GM23338 (cell line): ENCODE measurements at regions not wholly inside any gene's neighbourhood (a gene's known extent, or its start where the extent isn't known, plus 50 kb on each side); places are given as distances from the start of the nearest gene placed in this dataset.

Experiments
- ATAC-seq: fragments of 200-7000 bp; cut with Tn5 transposase; 3 replicates; pipeline ENCODE4 v1.9.1; 2020
- DNase-seq: peaks from one replicate; pipeline ENCODE4 v3.0.0-alpha.2; 2015; ENCODE audit warnings: low spot score
- H2AFZ ChIP-seq: fragments of 200-600 bp; sonication (generic); 2 replicates; pipeline ENCODE4 v1.8.0; 2016; ENCODE audit warnings: antibody characterized with exemption, mild to moderate bottlenecking, moderate library complexity
- H3F3A ChIP-seq: fragments of 200-600 bp; sonication (generic); replicated peaks from 2 replicates; pipeline ENCODE4 v1.8.0; 2017; ENCODE audit warnings: antibody characterized with exemption, mixed run types, low read depth
- H3K27ac ChIP-seq: fragments of 200-600 bp; sonication (generic); 2 replicates; pipeline ENCODE4 v1.6.1; 2016; ENCODE audit warnings: low read depth
- H3K27me3 ChIP-seq: fragments of 200-600 bp; sonication (generic); 2 replicates; pipeline ENCODE4 v1.8.0; 2016; ENCODE audit warnings: mild to moderate bottlenecking, mixed run types, moderate library complexity; ENCODE audit not compliant: insufficient read depth
- H3K36me3 ChIP-seq: fragments of 200-600 bp; sonication (generic); 2 replicates; pipeline ENCODE4 v1.8.0; 2016; ENCODE audit warnings: mild to moderate bottlenecking; ENCODE audit not compliant: insufficient read depth
- H3K4me1 ChIP-seq: fragments of 200-600 bp; sonication (generic); 2 replicates; pipeline ENCODE4 v1.8.0; 2016; ENCODE audit warnings: mild to moderate bottlenecking, moderate library complexity; ENCODE audit not compliant: insufficient read depth
- H3K4me2 ChIP-seq: fragments of 200-600 bp; sonication (generic); 2 replicates; pipeline ENCODE4 v1.7.1; 2017; ENCODE audit warnings: mixed run types
- H3K4me3 ChIP-seq: fragments of 200-600 bp; sonication (generic); 2 replicates; pipeline ENCODE4 v1.6.1; 2016; ENCODE audit warnings: mixed run types
- H3K79me2 ChIP-seq: fragments of 200-600 bp; sonication (generic); replicated peaks from 2 replicates; pipeline ENCODE4 v1.8.0; 2017; ENCODE audit warnings: mild to moderate bottlenecking; ENCODE audit not compliant: insufficient read depth
- H3K9me2 ChIP-seq: fragments of 200-600 bp; sonication (generic); 2 replicates; pipeline ENCODE4 v1.8.0; 2017; ENCODE audit not compliant: insufficient read depth
- H4K20me1 ChIP-seq: fragments of 200-600 bp; sonication (generic); replicated peaks from 2 replicates; pipeline ENCODE4 v1.8.0; 2017; ENCODE audit warnings: mild to moderate bottlenecking; ENCODE audit not compliant: insufficient read depth
- H3K27ac Mint-ChIP-seq: 2 replicates; pipeline ENCODE4 v1.8.0; 2020; ENCODE audit warnings: inconsistent platforms, mild to moderate bottlenecking, moderate library complexity, mixed read lengths
- H3K27me3 Mint-ChIP-seq: 3 replicates; pipeline ENCODE4 v1.8.0; 2022; ENCODE audit warnings: low read depth, mild to moderate bottlenecking, moderate library complexity, mixed read lengths, inconsistent platforms; ENCODE audit not compliant: insufficient read depth, poor library complexity
- H3K36me3 Mint-ChIP-seq: 3 replicates; pipeline ENCODE4 v1.8.0; 2021; ENCODE audit warnings: low read depth, mild to moderate bottlenecking, inconsistent platforms, moderate library complexity, mixed read lengths
- H3K4me1 Mint-ChIP-seq: 3 replicates; pipeline ENCODE4 v1.8.0; 2020; ENCODE audit warnings: mild to moderate bottlenecking, inconsistent platforms, mixed read lengths
- H3K4me3 Mint-ChIP-seq: 3 replicates; pipeline ENCODE4 v1.8.0; 2021; ENCODE audit warnings: moderate library complexity, mild to moderate bottlenecking, inconsistent platforms, mixed read lengths
- H3K9me3 Mint-ChIP-seq: 3 replicates; pipeline ENCODE4 v1.8.0; 2020; ENCODE audit warnings: moderate library complexity, mild to moderate bottlenecking, inconsistent platforms, mixed read lengths
- CREB1 ChIP-seq: fragments of 250-450 bp; sonication (Bioruptor Pico); IDR thresholded peaks from 2 replicates; pipeline ENCODE4 v1.5.0; 2020; ENCODE audit warnings: low read depth, mild to moderate bottlenecking, moderate library complexity
- CTCF ChIP-seq, 2 experiments: fragments of 200-600 bp in 1 of 2; sonication (generic) in 1 of 2; conservative IDR thresholded peaks; 2 replicates each; pipeline versions ENCODE4 v1.5.1 to v1.6.1; 2016 to 2017; ENCODE audit warnings: antibody characterized with exemption in 2 of 2, low read depth in 2 of 2, mild to moderate bottlenecking in 2 of 2, moderate library complexity in 1 of 2
- ETS1 ChIP-seq: IDR thresholded peaks from 2 replicates; pipeline ENCODE4 v1.6.1; 2016; ENCODE audit warnings: antibody characterized with exemption
- EZH2 ChIP-seq: fragments of 200-600 bp; sonication (generic); IDR thresholded peaks from one replicate; pipeline ENCODE4 v1.8.0; 2017; ENCODE audit warnings: antibody characterized with exemption, mild to moderate bottlenecking, low read depth; ENCODE audit not compliant: unreplicated experiment
- EZH2phosphoT487 ChIP-seq: fragments of 200-600 bp; sonication (generic); IDR thresholded peaks from one replicate; pipeline ENCODE4 v1.8.1; 2018; ENCODE audit warnings: antibody characterized with exemption; ENCODE audit not compliant: unreplicated experiment
- JUNB ChIP-seq: IDR thresholded peaks from one replicate; pipeline ENCODE4 v1.6.1; 2016; ENCODE audit warnings: antibody characterized with exemption; ENCODE audit not compliant: unreplicated experiment
- NANOG ChIP-seq: IDR thresholded peaks from 2 replicates; pipeline ENCODE4 v1.6.1; 2016; ENCODE audit warnings: antibody characterized with exemption, borderline replicate concordance
- POLR2AphosphoS5 ChIP-seq: IDR thresholded peaks from 2 replicates; pipeline ENCODE4 v1.6.1; 2016; ENCODE audit warnings: antibody characterized with exemption, low read depth
- REST ChIP-seq: IDR thresholded peaks from one replicate; pipeline ENCODE4 v1.6.1; 2018; ENCODE audit warnings: antibody characterized with exemption; ENCODE audit not compliant: unreplicated experiment
- STAT1 ChIP-seq: IDR thresholded peaks from one replicate; pipeline ENCODE4 v1.6.1; 2016; ENCODE audit warnings: antibody characterized with exemption; ENCODE audit not compliant: unreplicated experiment
- ZNF114 ChIP-seq: fragments of 250-450 bp; sonication (Bioruptor Pico); IDR thresholded peaks from 2 replicates; pipeline ENCODE4 v1.5.0; 2020; ENCODE audit warnings: mild to moderate bottlenecking, moderate library complexity
- ZNF331 ChIP-seq: fragments of 250-450 bp; sonication (Bioruptor Pico); IDR thresholded peaks from 2 replicates; pipeline ENCODE4 v1.5.0; 2020; ENCODE audit warnings: low read depth, mild to moderate bottlenecking, moderate library complexity
- ZNF462 ChIP-seq: fragments of 250-450 bp; sonication (Bioruptor Pico); IDR thresholded peaks from 2 replicates; pipeline ENCODE4 v1.5.0; 2020; ENCODE audit warnings: mild to moderate bottlenecking, moderate library complexity

- H3K27me3 ChIP-seq: no peaks in the 10 kb centered on the region
- no peaks in the 10 kb centered on the region for H3F3A ChIP-seq
- H3K4me3 ChIP-seq: no peak overlapping the region
- Mint-ChIP-seq H3K36me3 (no peaks in the 10 kb centered on the region), H3K4me1 (peaks cover 12% of the 10 kb centered on the region), H3K27ac (no peak overlapping the region), H3K4me3 (no peak overlapping the region), H3K27me3 (no peaks in the 10 kb centered on the region), H3K9me3 (no peaks in the 10 kb centered on the region)
- H3K4me2 ChIP-seq: no peak overlapping the region
- DNase-seq: no peak
- H3K9me2 ChIP-seq: no peaks in the 10 kb centered on the region
- no peaks in the 10 kb centered on the region for H4K20me1 ChIP-seq
- H2AFZ ChIP-seq: no peak overlapping the region
- peaks cover 4% of the 10 kb centered on the region; the same call in 1 of the 2 replicates for H3K4me1 ChIP-seq
- no peak for TF ChIP-seq EZH2
- no peak for TF ChIP-seq JUNB
- no peak for TF ChIP-seq ZNF462 (CRISPR knock-in tag)
- no peak for TF ChIP-seq ETS1
- TF ChIP-seq CTCF (conservative IDR thresholded peaks at IDR 0.05; ENCODE audit: low read depth in 2 of 2): no peak
- TF ChIP-seq ZNF114 (CRISPR knock-in tag): no peak
- TF ChIP-seq ZNF331: no peak
- TF ChIP-seq CREB1 (CRISPR knock-in tag): no peak
- no peak for TF ChIP-seq REST
- TF ChIP-seq STAT1: no peak
- no peak for TF ChIP-seq POLR2AphosphoS5
- TF ChIP-seq NANOG: no peak
- TF ChIP-seq EZH2phosphoT487: no peak
- no peak overlapping the region for H3K27ac ChIP-seq
- ATAC-seq: no peak
- H3K36me3 ChIP-seq: no peaks in the 10 kb centered on the region
- no peaks in the 10 kb centered on the region for H3K79me2 ChIP-seq
These were observed 342.5 kb downstream of the EMP1 start for GRCh38 chr12:13539051-13539450.
